Activated T-helper 2 cell treated with anti-CD3 and anti-CD28 coated beads, Interferon-gamma antibody, Interleukin-2, Interleukin-4, amounts not matched to agents 10 μg/mL and 5 μg/mL and 100 μg/mL, durations not matched to agents 14 hours and 24 hours and 36 hours (primary cell): ENCODE measurements at regions not wholly inside any gene's neighbourhood (a gene's known extent, or its start where the extent isn't known, plus 50 kb on each side); places are given as distances from the start of the nearest gene placed in this dataset.

Experiments used
- DNase-seq: peaks from one replicate; pipeline ENCODE4 v3.0.0; 2021; ENCODE audit warnings: low spot score
- H3K27ac Mint-ChIP-seq: one replicate; pipeline ENCODE4 v1.8.0; 2021; ENCODE audit warnings: mixed read lengths
- H3K27me3 Mint-ChIP-seq: one replicate; pipeline ENCODE4 v1.8.0; 2021; ENCODE audit warnings: low read depth, mixed read lengths
- H3K36me3 Mint-ChIP-seq: one replicate; pipeline ENCODE4 v1.8.0; 2021; ENCODE audit warnings: low read depth, mixed read lengths
- H3K4me1 Mint-ChIP-seq: one replicate; pipeline ENCODE4 v1.8.0; 2021; ENCODE audit warnings: low read depth, mixed read lengths
- H3K4me3 Mint-ChIP-seq: one replicate; pipeline ENCODE4 v1.8.0; 2021; ENCODE audit warnings: low read depth, mild to moderate bottlenecking, moderate library complexity, mixed read lengths
- H3K9me3 Mint-ChIP-seq: one replicate; pipeline ENCODE4 v1.8.0; 2021; ENCODE audit warnings: mixed read lengths
- intact Hi-C: fragments of 100-400 bp; cut with micrococcal nuclease; formaldehyde crosslinking; loops from one replicate; pipeline ENCODE4 v1.15.1; 2023

DNA sequence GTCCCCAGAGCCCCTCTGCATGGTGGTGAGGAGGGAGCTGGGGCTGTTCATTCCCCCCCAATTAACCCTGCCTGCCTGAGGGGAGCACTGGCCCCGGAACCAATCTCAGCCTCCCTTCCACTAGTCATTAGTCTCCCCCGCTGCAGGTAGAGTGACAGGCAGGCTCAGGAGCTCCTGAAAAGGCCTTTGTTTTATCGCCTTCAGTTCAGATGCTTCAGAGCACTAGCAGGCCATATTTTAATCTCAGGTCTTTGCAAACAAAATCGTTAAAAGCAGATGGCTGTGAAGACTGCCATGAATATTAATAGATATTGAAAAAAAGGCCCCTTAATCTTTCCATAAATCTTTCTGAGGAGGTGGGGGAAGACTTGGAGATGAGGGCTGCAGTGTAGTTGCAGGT, 250.7 kb downstream of the RPS24 start:
- Mint-ChIP-seq H3K4me3 (no peak overlapping the region), H3K27me3 (no peaks in the 10 kb centered on the region), H3K9me3 (no peaks in the 10 kb centered on the region), H3K36me3 (no peaks in the 10 kb centered on the region), H3K4me1 (no peaks in the 10 kb centered on the region), H3K27ac (no peak overlapping the region)
- intact Hi-C loops: no loop called here
- no peak for DNase-seq

DNA sequence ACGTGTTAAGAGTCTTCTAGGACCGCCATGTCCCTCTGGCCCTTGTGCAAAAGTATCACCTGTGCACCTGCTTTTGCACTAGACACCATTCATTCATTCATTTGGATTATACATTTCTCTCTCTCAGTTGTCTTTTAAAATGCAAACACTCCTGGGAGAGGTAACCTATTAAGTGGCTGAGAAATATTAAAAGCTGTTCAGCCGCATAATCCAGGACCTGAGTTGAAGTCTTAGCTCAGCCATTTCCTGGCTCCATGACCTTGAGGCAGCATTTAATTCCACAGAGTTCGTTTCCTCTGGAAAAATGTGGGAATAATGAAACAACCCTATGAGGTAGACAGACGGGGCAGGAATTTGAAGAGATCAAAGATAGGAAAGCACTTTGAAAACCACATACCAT, 251.6 kb downstream of the RPS24 start:
- H3K27ac Mint-ChIP-seq: no peak overlapping the region
- intact Hi-C loops: no loop called here
- H3K27me3 Mint-ChIP-seq: peaks cover 2% of the 10 kb centered on the region
- no peak for DNase-seq
- H3K36me3 Mint-ChIP-seq: no peaks in the 10 kb centered on the region
- H3K4me1 Mint-ChIP-seq: no peaks in the 10 kb centered on the region
- no peaks in the 10 kb centered on the region for H3K9me3 Mint-ChIP-seq
- H3K4me3 Mint-ChIP-seq: no peak overlapping the region

DNA sequence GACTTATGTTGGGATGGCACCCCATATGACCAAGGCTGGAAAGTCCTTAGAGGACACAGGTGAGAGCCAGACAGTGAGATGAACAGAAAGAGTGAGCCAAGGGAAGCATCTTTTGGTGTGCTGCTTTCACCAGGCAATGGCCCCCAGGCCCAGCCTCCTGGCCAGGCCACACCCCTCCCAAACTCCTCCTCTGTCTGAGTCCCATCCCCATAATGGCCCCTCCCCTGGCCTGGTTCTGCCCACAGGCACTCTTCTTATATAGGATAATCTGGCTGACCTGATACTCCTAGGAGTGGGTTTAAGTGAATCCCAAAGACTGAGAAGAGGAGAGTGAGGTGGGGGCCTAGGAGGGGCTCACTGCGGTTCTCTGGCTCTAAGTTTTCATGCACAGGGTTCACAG, 252.5 kb downstream of the RPS24 start:
- no peaks in the 10 kb centered on the region for H3K9me3 Mint-ChIP-seq
- H3K4me1 Mint-ChIP-seq: no peaks in the 10 kb centered on the region
- intact Hi-C loops: no loop called here
- DNase-seq: no peak
- no peak overlapping the region for H3K4me3 Mint-ChIP-seq
- H3K27ac Mint-ChIP-seq: no peak overlapping the region
- H3K27me3 Mint-ChIP-seq: peaks cover 2% of the 10 kb centered on the region
- no peaks in the 10 kb centered on the region for H3K36me3 Mint-ChIP-seq

DNA sequence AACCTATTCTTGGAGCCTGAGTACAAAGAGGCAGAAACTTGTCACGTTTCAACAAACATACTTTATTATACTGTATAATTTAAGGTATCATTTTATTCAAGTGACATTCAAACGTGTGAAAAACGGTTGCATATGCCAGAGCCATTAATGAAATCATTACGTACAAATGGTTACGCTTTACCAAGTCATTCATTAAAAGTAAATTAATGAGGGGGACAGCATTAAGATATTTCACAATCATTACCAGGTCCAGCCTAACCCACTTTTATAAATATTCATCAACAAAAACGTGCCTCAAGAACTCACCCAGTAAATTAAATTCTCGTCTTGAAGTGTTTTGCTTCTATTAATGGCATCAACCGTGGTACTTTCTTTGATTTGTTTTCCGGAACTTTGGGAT, 253.0 kb downstream of the RPS24 start:
- H3K36me3 Mint-ChIP-seq: no peaks in the 10 kb centered on the region
- H3K27ac Mint-ChIP-seq: no peak overlapping the region
- H3K27me3 Mint-ChIP-seq: peaks cover 2% of the 10 kb centered on the region
- H3K9me3 Mint-ChIP-seq: no peaks in the 10 kb centered on the region
- no peak for DNase-seq
- intact Hi-C loops: no loop called here
- H3K4me3 Mint-ChIP-seq: no peak overlapping the region
- H3K4me1 Mint-ChIP-seq: no peaks in the 10 kb centered on the region

DNA sequence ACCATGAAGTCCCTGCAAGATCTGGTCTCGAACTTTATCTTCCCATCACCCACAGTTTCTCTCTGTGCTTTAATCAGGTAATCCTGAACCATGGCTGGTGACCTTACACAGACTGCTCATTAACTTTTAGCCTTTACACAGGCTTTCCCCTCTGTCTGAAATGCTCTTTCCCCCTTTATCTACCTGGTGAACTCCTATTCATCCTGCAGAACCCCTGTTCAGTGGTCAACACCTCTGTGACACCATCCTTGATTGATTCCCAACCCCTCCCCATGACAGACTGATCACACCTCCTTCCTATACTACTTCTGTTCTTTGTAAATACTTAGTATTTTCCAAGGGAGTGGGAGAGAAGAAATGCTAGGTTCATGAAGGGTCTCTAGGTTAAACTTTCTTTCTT, 254.0 kb downstream of the RPS24 start:
- intact Hi-C loops: no loop called here
- no peak overlapping the region for H3K27ac Mint-ChIP-seq
- H3K4me1 Mint-ChIP-seq: no peaks in the 10 kb centered on the region
- DNase-seq: no peak
- H3K27me3 Mint-ChIP-seq: peaks cover 2% of the 10 kb centered on the region
- no peaks in the 10 kb centered on the region for H3K36me3 Mint-ChIP-seq
- no peaks in the 10 kb centered on the region for H3K9me3 Mint-ChIP-seq
- no peak overlapping the region for H3K4me3 Mint-ChIP-seq

DNA sequence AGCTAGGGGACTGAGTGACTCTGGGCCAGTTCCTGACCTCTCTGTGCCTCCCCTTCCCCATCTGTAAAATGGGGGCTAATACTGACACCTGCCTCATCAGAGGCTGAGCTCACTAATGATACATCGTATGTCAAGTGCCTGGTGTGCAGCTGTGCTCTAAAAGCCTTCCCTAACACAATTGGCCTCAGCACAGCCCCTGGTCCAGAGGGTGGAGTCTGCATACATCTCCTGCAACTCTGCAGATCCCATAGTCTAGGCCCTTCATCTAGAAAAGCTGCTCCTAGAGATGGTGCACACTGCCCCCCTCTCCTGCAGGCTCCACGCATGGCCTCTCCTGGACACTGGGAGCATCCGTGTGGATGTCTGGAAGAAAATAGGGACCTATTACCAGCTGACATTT, 255.0 kb downstream of the RPS24 start:
- intact Hi-C loops: no loop called here
- H3K27ac Mint-ChIP-seq: no peak overlapping the region
- DNase-seq: no peak
- H3K4me1 Mint-ChIP-seq: no peaks in the 10 kb centered on the region
- H3K4me3 Mint-ChIP-seq: no peak overlapping the region
- H3K36me3 Mint-ChIP-seq: no peaks in the 10 kb centered on the region
- H3K9me3 Mint-ChIP-seq: no peaks in the 10 kb centered on the region
- H3K27me3 Mint-ChIP-seq: peaks cover 2% of the 10 kb centered on the region

DNA sequence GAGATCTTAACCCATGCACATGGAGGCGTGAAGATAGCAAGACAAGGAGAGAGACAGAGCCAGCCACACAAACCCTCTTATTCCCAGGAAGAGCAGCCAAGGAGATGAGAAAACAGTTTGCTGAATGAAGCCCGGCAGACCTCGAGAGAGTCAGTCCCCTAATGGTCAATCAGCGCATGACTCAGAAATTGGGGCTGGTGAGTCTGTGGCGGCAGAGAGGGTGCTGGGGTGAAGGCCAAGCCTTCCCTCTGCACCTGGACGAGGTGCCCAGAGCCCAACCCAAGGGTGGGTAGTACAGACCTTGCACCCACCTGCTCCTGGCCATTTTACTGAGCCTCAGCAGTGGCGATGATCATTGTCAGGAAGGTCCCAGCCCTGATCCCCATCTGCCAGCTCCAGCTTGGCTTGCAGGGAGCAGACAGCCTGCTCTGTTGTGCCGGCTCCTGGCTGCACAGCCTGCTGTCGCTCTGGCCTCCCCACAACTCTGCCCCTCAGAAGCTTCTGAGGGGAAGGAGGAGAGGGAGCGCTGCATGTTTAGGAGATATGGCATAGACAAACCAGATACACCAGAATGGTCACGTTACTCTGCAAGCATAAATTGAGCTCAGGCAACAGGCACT, 256.6 kb downstream of the RPS24 start:
- Mint-ChIP-seq H3K4me3 (no peak overlapping the region), H3K9me3 (no peaks in the 10 kb centered on the region)
- intact Hi-C loops: no loop called here

DNA sequence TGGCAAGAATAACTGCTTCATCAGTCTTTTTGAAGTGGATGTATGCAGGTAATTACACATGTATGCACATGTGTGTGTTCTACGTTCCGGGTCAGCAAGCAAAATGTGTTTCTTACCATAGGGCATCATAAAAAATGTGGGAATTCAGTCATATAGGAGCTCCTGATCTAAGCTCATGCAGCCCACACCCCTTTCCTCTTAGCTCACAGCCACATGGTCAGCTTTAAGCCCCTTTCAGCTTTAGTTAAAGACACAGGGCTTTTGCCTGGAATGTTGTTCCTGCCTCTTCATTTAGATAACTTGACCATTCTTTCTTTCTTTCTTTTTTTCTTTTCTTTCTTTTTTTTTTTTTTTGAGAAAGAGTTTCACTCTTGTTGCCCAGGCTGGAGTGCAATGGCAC, 258.1 kb downstream of the RPS24 start:
- DNase-seq: no peak
- intact Hi-C loops: no loop called here
- Mint-ChIP-seq H3K36me3 (no peaks in the 10 kb centered on the region), H3K9me3 (no peaks in the 10 kb centered on the region), H3K4me1 (no peaks in the 10 kb centered on the region), H3K4me3 (no peak overlapping the region), H3K27me3 (peaks cover 2% of the 10 kb centered on the region), H3K27ac (no peak overlapping the region)

More for the DNA sequence above, 256.6 kb downstream of the RPS24 start:
- H3K27me3 Mint-ChIP-seq: peaks cover 2% of the 10 kb centered on the region
- no peak overlapping the region for H3K27ac Mint-ChIP-seq
- DNase-seq: no peak
- H3K4me1 Mint-ChIP-seq: no peaks in the 10 kb centered on the region
- H3K36me3 Mint-ChIP-seq: no peaks in the 10 kb centered on the region

DNA sequence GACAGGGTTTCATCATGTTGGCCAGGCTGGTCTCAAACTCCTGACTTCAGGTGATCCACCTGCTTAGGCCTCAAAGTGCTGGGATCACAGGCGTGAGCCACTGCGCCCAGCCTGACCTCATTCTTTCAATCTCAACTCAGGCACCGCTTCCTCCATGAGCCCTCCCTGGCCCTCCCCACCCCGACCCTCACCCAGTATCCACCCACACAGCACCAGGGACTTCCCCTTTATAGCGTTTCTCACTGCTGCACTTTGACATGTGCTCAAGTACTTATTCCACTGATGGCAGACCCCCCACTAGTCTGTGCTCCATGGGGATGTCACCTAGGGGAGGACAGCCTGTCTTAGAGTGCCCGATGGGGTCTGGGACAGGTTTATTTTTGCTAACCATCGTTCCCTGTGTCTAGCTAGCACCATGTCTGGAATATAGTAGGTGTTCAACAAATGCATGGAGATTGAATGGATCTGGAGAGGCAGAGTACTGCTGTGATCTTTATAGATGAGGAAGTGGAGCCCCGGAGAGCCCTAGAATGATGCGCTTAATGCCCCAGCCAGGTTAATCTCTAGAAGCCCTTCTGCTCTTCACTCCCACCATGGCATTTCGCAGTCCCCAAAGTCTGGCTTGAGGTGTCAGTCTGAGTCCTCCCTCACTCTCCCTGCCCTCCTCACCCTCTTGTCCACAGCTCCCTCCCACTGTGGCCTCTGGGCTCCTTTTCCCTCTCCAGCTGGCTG, 258.8 kb downstream of the RPS24 start:
- Mint-ChIP-seq H3K9me3 (no peaks in the 10 kb centered on the region), H3K4me3 (no peak overlapping the region), H3K27me3 (peaks cover 2% of the 10 kb centered on the region), H3K36me3 (no peaks in the 10 kb centered on the region), H3K27ac (no peak overlapping the region), H3K4me1 (no peaks in the 10 kb centered on the region)
- intact Hi-C loops: no loop called here
- no peak for DNase-seq

DNA sequence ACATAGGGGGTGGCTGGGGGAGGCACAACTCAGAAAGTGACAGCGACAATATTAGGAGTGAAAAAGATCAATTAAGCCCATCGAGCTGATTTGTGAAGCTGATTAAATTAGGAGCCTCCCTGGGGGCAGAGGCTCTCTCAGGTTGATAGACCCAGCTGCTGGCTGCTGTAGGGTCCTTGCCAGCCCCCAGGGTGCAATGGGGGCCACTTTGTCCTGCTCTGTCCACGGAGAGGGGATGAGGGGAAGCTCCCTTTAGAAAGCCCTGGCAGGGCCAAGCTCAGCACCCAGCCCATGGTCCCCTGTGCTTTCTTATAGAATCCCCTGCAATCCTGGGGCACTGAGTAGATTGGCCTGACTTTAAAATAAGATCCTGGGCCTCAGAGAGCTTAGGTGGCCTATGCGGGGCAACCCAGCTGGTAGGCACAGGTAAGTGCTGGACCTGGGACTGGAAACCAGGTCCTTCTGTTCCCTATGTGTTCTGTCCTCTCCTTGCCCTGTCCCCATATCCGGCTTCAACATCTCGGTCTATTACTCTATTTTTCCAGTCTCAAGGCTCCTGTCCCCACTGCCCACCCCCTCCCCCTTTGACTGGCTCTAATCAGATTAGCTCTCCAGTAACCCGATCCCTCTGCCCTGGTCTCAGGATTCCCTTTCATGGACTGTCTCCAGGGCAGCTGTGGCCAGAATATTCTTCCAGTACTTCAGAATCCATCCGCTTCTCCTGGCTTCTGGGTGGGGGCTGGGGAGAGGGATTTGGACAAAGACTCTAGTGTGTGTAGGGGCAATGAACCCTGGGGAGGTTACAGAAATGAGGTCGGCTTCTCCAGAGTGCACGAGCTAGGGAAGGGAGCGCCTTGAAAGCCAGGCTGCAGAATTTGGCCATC, 259.6 kb downstream of the RPS24 start:
- intact Hi-C loops: no loop called here
- H3K27me3 Mint-ChIP-seq: peaks cover 2% of the 10 kb centered on the region
- H3K4me1 Mint-ChIP-seq: no peaks in the 10 kb centered on the region
- DNase-seq: no peak
- H3K36me3 Mint-ChIP-seq: no peaks in the 10 kb centered on the region
- H3K9me3 Mint-ChIP-seq: no peaks in the 10 kb centered on the region
- H3K4me3 Mint-ChIP-seq: no peak overlapping the region
- no peak overlapping the region for H3K27ac Mint-ChIP-seq

DNA sequence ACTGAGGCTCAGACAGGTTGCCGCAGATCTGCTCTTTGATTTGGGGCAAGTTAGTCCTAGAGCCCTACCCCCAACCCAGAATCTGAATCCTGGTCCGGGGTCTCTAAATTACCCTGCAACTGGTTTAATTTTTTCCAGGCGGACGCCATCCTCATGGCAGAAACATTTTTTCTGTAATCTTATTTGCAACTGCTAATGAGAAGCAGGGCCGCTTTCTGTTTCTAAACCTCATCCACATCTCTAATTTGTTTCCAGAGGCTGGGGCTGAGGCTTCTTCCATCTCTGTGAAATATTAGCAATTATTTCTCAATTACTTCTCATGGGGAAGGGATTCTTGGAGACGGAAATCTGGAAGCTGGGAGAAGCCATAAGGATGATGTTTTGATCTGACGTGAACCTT, 261.6 kb downstream of the RPS24 start:
- DNase-seq: no peak
- H3K27ac Mint-ChIP-seq: no peak overlapping the region
- intact Hi-C loops: no loop called here
- no peak overlapping the region for H3K4me3 Mint-ChIP-seq
- no peaks in the 10 kb centered on the region for H3K36me3 Mint-ChIP-seq
- no peaks in the 10 kb centered on the region for H3K27me3 Mint-ChIP-seq
- no peaks in the 10 kb centered on the region for H3K9me3 Mint-ChIP-seq
- peaks cover 1% of the 10 kb centered on the region for H3K4me1 Mint-ChIP-seq

DNA sequence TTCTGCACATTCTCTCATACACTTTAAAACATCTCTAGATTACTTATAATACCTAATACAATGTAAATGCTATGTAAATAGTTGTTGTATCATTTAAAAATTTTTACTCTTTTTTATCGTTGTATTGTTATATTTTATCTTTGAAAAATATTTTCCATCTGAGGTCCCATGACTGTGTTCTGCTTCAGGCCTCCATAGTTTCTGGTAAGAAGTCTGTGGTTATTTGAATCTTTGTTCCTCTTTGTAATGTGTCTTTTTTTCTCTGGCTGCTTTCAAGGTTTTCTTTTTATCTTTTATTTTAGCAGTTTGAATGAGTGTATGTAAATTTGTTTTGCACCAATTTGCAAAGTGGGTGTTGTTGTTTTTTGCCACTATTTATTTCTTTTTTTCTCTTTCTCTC, 263.1 kb downstream of the RPS24 start:
- no peak overlapping the region for H3K27ac Mint-ChIP-seq
- H3K9me3 Mint-ChIP-seq: peaks cover 5% of the 10 kb centered on the region
- H3K4me1 Mint-ChIP-seq: peaks cover 3% of the 10 kb centered on the region
- H3K27me3 Mint-ChIP-seq: no peaks in the 10 kb centered on the region
- no peaks in the 10 kb centered on the region for H3K36me3 Mint-ChIP-seq
- H3K4me3 Mint-ChIP-seq: no peak overlapping the region
- intact Hi-C loops: no loop called here
- DNase-seq: no peak

DNA sequence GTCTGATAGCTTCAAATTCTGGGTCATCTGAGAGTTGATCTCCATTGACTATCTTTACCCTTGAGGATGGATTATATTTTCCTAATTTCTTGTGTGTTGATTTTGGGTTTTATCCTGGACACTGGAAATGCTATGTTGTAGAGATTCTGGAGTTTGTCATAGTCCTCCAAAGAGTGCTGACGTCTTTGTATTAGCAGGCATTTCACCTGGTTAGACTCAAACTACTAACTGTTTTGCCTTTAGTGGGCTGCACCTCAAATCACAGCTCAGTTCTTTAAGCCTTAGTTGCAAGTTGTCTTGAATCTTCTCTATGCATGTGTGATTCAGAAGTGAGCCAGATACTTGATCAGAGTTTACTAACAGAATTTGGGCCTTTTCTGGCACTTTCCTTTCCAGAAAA, 264.3 kb downstream of the RPS24 start:
- Mint-ChIP-seq H3K4me3 (no peak overlapping the region), H3K27ac (no peak overlapping the region), H3K27me3 (no peaks in the 10 kb centered on the region), H3K36me3 (no peaks in the 10 kb centered on the region), H3K9me3 (peaks cover 5% of the 10 kb centered on the region), H3K4me1 (peaks cover 13% of the 10 kb centered on the region)
- DNase-seq: no peak
- intact Hi-C loops: no loop called here
